ENCODE measurements at regions not wholly inside any gene's neighbourhood (a gene's known extent, or its start where the extent isn't known, plus 50 kb on each side); places are given as distances from the start of the nearest gene placed in this dataset.

DNA sequence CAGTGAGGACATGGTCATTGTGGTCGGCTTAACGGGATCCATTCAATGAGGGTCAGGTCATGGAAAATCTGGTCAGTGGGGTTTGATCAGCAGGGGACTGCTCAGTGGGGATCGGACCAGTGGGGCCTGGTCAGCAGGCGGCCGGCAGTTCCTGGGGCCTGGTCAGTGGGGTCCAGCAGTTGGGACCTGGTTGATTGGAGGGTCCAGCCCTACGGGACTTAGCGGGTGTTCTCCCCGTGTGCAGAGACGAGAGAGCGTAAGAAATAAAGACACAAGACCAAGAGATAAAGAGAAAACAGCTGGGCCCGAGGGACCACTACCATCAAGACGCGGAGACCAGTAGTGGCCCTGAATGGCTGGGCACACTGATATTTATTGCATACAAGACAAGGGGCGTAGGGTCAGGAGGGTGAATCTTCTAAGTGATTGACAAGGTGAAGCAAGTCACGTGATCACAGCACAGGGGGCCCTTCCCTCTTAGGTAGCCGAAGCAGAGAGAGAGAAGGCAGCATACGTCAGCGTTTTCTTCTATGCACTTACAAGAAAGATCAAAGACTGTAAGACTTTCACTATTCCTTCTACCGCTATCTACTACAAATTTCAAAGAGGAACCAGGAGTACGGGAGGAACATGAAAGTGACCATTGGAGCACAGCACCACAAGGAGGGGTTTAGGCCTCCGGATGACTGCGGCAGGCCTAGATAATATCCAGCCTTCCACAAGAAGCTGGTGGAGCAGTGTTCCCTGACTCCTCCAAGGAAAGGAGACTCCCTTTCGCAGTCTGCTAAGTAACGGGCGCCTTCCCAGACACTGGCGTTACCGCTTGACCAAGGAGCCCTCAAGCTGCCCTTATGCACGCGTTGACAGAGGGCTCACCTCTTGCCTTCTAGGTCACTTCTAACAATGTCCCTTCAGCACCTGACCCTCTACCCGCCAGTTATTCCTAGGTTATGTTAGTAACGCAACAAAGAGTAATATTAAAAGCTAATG lies 62.1 kb upstream of the TPM4 start:
- peaks cover 1% of the 10 kb centered on the region; the same call in 1 of the 2 replicates for H3K27me3 ChIP-seq (ENCODE audit: control insufficient read depth, insufficient read depth, low read length)
- in situ Hi-C loops (cut with MboI; ENCODE audit: low sequenced_read_pairs) (no loop called here), dilution Hi-C loops (cut with HindIII; ENCODE audit: low sequenced_read_pairs, unreplicated experiment) (no loop called here), intact Hi-C loops (cut with micrococcal nuclease) (no loop called here)
- no peak for ATAC-seq (ENCODE audit: low read depth)
- no peak overlapping the region for H3K14ac ChIP-seq (replicated peaks; ENCODE audit: low read depth, low read length)
- H2AK5ac ChIP-seq (ENCODE audit: low read depth, low read length), result no peak overlapping the region
- H3K4ac ChIP-seq (ENCODE audit: low read depth, low read length), result no peak overlapping the region
- ChIA-PET CTCF (no interaction called here), POLR2A (ENCODE audit: unreplicated experiment) (no interaction called here)
- 98% methylated on average over 6 of the region's 31 CpGs; no CpG with 5 or more reads in 1 of the 2 experiments for WGBS, 2 experiments (ENCODE audit: extremely low coverage in 2 of 2, insufficient read length in 1 of 2)
- H2BK20ac ChIP-seq (ENCODE audit: low read depth, low read length), result no peak overlapping the region
- no peak overlapping the region for H2AFZ ChIP-seq (replicated peaks; ENCODE audit: low read length, poor library complexity)
- no peak for TF ChIP-seq RFX5 (IDR thresholded peaks at IDR 0.05; ENCODE audit: low read depth, low read length)
- TF ChIP-seq BHLHE40 (IDR thresholded peaks at IDR 0.05; ENCODE audit: low read depth, low read length), result no peak
- H3K9ac ChIP-seq (ENCODE audit: low read depth, low read length), result no peak overlapping the region
- H3K79me1 ChIP-seq (ENCODE audit: low read depth in 1 of 2, low read length in 2 of 2), result no peaks in the 10 kb centered on the region
- H3K9me1 ChIP-seq (ENCODE audit: insufficient read depth, low read length), result no peaks in the 10 kb centered on the region
- DNase-seq, result no peak
- H4K91ac ChIP-seq (ENCODE audit: insufficient read depth, low read depth, low read length), result no peak overlapping the region
- no TSS peak for BruUV-seq (replicated peaks)
- H2BK15ac ChIP-seq (ENCODE audit: low read depth, low read length), result no peak overlapping the region
- H3K4me2 ChIP-seq (ENCODE audit: low read depth, low read length), result no peak overlapping the region
- H3K27ac ChIP-seq (ENCODE audit: insufficient read depth, low read length), result no peak overlapping the region
- H3K9me3 ChIP-seq (ENCODE audit: control insufficient read depth, insufficient read depth, low read length), result no peaks in the 10 kb centered on the region
- H2AK9ac ChIP-seq (replicated peaks; ENCODE audit: low read depth, low read length, poor library complexity), result no peak overlapping the region
- no peaks in the 10 kb centered on the region for H3K36me3 ChIP-seq (ENCODE audit: control insufficient read depth, insufficient read depth, low read length)
- no peak overlapping the region for H2BK120ac ChIP-seq (ENCODE audit: low read depth, low read length)
- no peaks in the 10 kb centered on the region for H4K20me1 ChIP-seq (ENCODE audit: insufficient read depth, low read length)
- no peak overlapping the region for H4K5ac ChIP-seq (ENCODE audit: low read depth, low read length)
- no peak overlapping the region for H3K18ac ChIP-seq (ENCODE audit: low read depth, low read length)
- no peaks in the 10 kb centered on the region for H3K4me1 ChIP-seq (ENCODE audit: control insufficient read depth, insufficient read depth, low read length)
- no peak overlapping the region for H4K8ac ChIP-seq (ENCODE audit: low read depth in 2 of 2, low read length in 2 of 2)
- H3K23ac ChIP-seq (ENCODE audit: low read depth, low read length), result no peak overlapping the region
- H3K56ac ChIP-seq (ENCODE audit: extremely low read depth, insufficient read depth, low read length), result no peak overlapping the region
- H2BK5ac ChIP-seq (ENCODE audit: low read depth, low read length, poor library complexity, severe bottlenecking), result no peak overlapping the region
- H3K4me3 ChIP-seq (ENCODE audit: insufficient read depth, low read depth, low read length), result no peak overlapping the region

Data from IMR-90 (cell line).